Hepatocyte (in vitro differentiated cells): ENCODE measurements at regions not wholly inside any gene's neighbourhood (a gene's known extent, or its start where the extent isn't known, plus 50 kb on each side); places are given as distances from the start of the nearest gene placed in this dataset.

Experiments
- DNase-seq: peaks from one replicate; pipeline ENCODE4 v3.0.0-alpha.2; 2016; ENCODE audit warnings: low spot score
- H2AFZ ChIP-seq: fragments of 200-600 bp; sonication (generic); 2 replicates; pipeline ENCODE4 v1.6.0; 2016; ENCODE audit warnings: antibody characterized with exemption, mild to moderate bottlenecking
- H3K27ac ChIP-seq: fragments of 200-600 bp; sonication (generic); 2 replicates; pipeline ENCODE4 v1.5.1; 2016; ENCODE audit warnings: mild to moderate bottlenecking
- H3K27me3 ChIP-seq: fragments of 200-600 bp; sonication (generic); 2 replicates; pipeline ENCODE4 v1.6.1; 2016
- H3K36me3 ChIP-seq: fragments of 200-600 bp; sonication (generic); replicated peaks from 2 replicates; pipeline ENCODE4 v1.5.1; 2016; ENCODE audit warnings: low read depth; ENCODE audit not compliant: insufficient read depth
- H3K4me1 ChIP-seq: fragments of 200-600 bp; sonication (generic); 2 replicates; pipeline ENCODE4 v1.5.1; 2016; ENCODE audit warnings: mild to moderate bottlenecking, moderate library complexity; ENCODE audit not compliant: insufficient read depth
- H3K4me2 ChIP-seq: fragments of 200-600 bp; sonication (generic); 2 replicates; pipeline ENCODE4 v1.6.0; 2016
- H3K4me3 ChIP-seq: fragments of 200-600 bp; sonication (generic); 2 replicates; pipeline ENCODE4 v1.5.1; 2016; ENCODE audit warnings: mild to moderate bottlenecking
- H3K79me2 ChIP-seq: fragments of 200-600 bp; sonication (generic); 2 replicates; pipeline ENCODE4 v1.6.0; 2017; ENCODE audit warnings: mild to moderate bottlenecking
- H3K9me2 ChIP-seq: fragments of 200-600 bp; sonication (generic); replicated peaks from 2 replicates; pipeline ENCODE4 v1.6.0; 2017; ENCODE audit warnings: mild to moderate bottlenecking; ENCODE audit not compliant: insufficient read depth
- H3K9me3 ChIP-seq: fragments of 200-600 bp; sonication (generic); 2 replicates; pipeline ENCODE4 v1.5.1; 2016; ENCODE audit warnings: low read depth, mild to moderate bottlenecking
- H4K20me1 ChIP-seq: fragments of 200-600 bp; sonication (generic); 2 replicates; pipeline ENCODE4 v1.6.0; 2016; ENCODE audit warnings: mild to moderate bottlenecking; ENCODE audit not compliant: insufficient read depth, poor library complexity, severe bottlenecking
- CTCF ChIP-seq: fragments of 200-600 bp; sonication (generic); IDR thresholded peaks from 2 replicates; pipeline ENCODE4 v1.5.1; 2016; ENCODE audit warnings: antibody characterized with exemption, mild to moderate bottlenecking; ENCODE audit not compliant: poor library complexity
- EZH2 ChIP-seq: fragments of 200-600 bp; sonication (generic); IDR thresholded peaks from 2 replicates; pipeline ENCODE4 v1.6.1; 2016; ENCODE audit warnings: antibody characterized with exemption, mild to moderate bottlenecking, borderline replicate concordance
- EZH2phosphoT487 ChIP-seq: fragments of 200-600 bp; sonication (generic); IDR thresholded peaks from one replicate; pipeline ENCODE4 v1.6.1; 2018; ENCODE audit warnings: antibody characterized with exemption, mild to moderate bottlenecking, low read depth, moderate library complexity; ENCODE audit not compliant: unreplicated experiment, severe bottlenecking
- WGBS: methylation state at CpG from one replicate; pipeline ENCODE4 v1.1.6; 2016; ENCODE audit warnings: low lambda C conversion rate; ENCODE audit errors: missing lambda C conversion rate; 5-methylcytosine and 5-hydroxymethylcytosine counted together

- Histone ChIP-seq H3K36me3 (no peaks in the 10 kb centered on the region), H3K9me2 (no peaks in the 10 kb centered on the region), H3K9me3 (no peaks in the 10 kb centered on the region), H3K27me3 (no peaks in the 10 kb centered on the region), H3K4me1 (no peaks in the 10 kb centered on the region), H3K79me2 (no peaks in the 10 kb centered on the region), H2AFZ (no peak overlapping the region), H3K4me2 (no peak overlapping the region), H3K4me3 (no peak overlapping the region), H4K20me1 (no peaks in the 10 kb centered on the region), H3K27ac (no peak overlapping the region)
- WGBS, result 90% methylated on average over 19 of the region's 19 CpGs
- TF ChIP-seq EZH2 (no peak), EZH2phosphoT487 (no peak), CTCF (no peak)
- DNase-seq, result no peak
These were observed 136.3 kb downstream of the SHANK2 start for GRCh38 chr11:71115770-71116692.

GRCh38 chr11:71114124-71114851 lies 138.1 kb downstream of the SHANK2 start:
- TF ChIP-seq EZH2 (no peak), CTCF (no peak), EZH2phosphoT487 (no peak)
- no peak for DNase-seq

GRCh38 chr11:71112990-71113389 lies 139.4 kb downstream of the SHANK2 start:
- no peaks in the 10 kb centered on the region for H3K9me2 ChIP-seq
- no peak for DNase-seq
- no peak overlapping the region for H3K4me3 ChIP-seq
- no peaks in the 10 kb centered on the region for H4K20me1 ChIP-seq
- no peaks in the 10 kb centered on the region for H3K27me3 ChIP-seq
- H3K4me1 ChIP-seq, result no peaks in the 10 kb centered on the region
- H3K36me3 ChIP-seq, result no peaks in the 10 kb centered on the region
- H3K27ac ChIP-seq, result no peak overlapping the region
- no peaks in the 10 kb centered on the region for H3K79me2 ChIP-seq
- no peaks in the 10 kb centered on the region for H3K9me3 ChIP-seq
- WGBS, result 63% methylated on average over 16 of the region's 16 CpGs
- no peak overlapping the region for H2AFZ ChIP-seq
- H3K4me2 ChIP-seq, result no peak overlapping the region
- no peak for TF ChIP-seq CTCF
- no peak for TF ChIP-seq EZH2
- TF ChIP-seq EZH2phosphoT487, result no peak

More at GRCh38 chr11:71114124-71114851, 138.1 kb downstream of the SHANK2 start:
- no peaks in the 10 kb centered on the region for H3K79me2 ChIP-seq
- no peak overlapping the region for H2AFZ ChIP-seq
- no peaks in the 10 kb centered on the region for H4K20me1 ChIP-seq
- H3K27ac ChIP-seq, result no peak overlapping the region
- no peak overlapping the region for H3K4me3 ChIP-seq
- H3K9me3 ChIP-seq, result no peaks in the 10 kb centered on the region
- H3K4me2 ChIP-seq, result no peak overlapping the region
- H3K27me3 ChIP-seq, result no peaks in the 10 kb centered on the region
- H3K9me2 ChIP-seq, result no peaks in the 10 kb centered on the region
- no peaks in the 10 kb centered on the region for H3K36me3 ChIP-seq
- H3K4me1 ChIP-seq, result no peaks in the 10 kb centered on the region
- WGBS, result 86% methylated on average over 12 of the region's 12 CpGs
